SK-N-SH (cell line): ENCODE measurements at regions not wholly inside any gene's neighbourhood (a gene's known extent, or its start where the extent isn't known, plus 50 kb on each side); places are given as distances from the start of the nearest gene placed in this dataset.

Experiments
- CTCF ChIA-PET: fragments of 300-600, 350-600 bp; formaldehyde crosslinking; extraction: SDS; loops from one replicate; lab custom pipeline; 2021; lab: Yijun Ruan, JAX
- POLR2A ChIA-PET: fragments of 350-600 bp; sonication (Branson Sonifier 250); formaldehyde crosslinking; extraction: SDS; loops from one replicate; lab custom pipeline; 2020; ENCODE audit warnings: antibody characterized with exemption, inconsistent platforms; lab: Yijun Ruan, JAX
- DNase-seq: peaks from one replicate; pipeline ENCODE4 v3.0.0; 2012
- H2AFZ ChIP-seq: fragments of 200-600 bp; sonication (generic); 2 replicates; pipeline ENCODE4 v1.8.1; 2016; ENCODE audit warnings: antibody characterized with exemption, mild to moderate bottlenecking, low read depth
- H3F3A ChIP-seq: fragments of 200-600 bp; sonication (generic); replicated peaks from 2 replicates; pipeline ENCODE3; 2016; ENCODE audit warnings: antibody characterized with exemption, mild to moderate bottlenecking; ENCODE audit not compliant: insufficient read depth
- H3K27ac ChIP-seq, 2 experiments: fragments of 200-500 bp in 1 of 2; fragments of 200-600 bp in 1 of 2; sonication (Bioruptor generic) in 1 of 2; sonication (generic), shearing (Covaris generic) in 1 of 2; 2 replicates each; pipeline versions ENCODE4 v1.5.1 to v1.6.1; 2014 to 2016; ENCODE audit warnings: low read depth in 2 of 2, inconsistent platforms in 1 of 2, low read length in 1 of 2, mild to moderate bottlenecking in 1 of 2, mixed read lengths in 1 of 2
- H3K27me3 ChIP-seq: fragments of 200-600 bp; sonication (generic), shearing (Covaris generic); 2 replicates; pipeline ENCODE4 v1.6.1; 2016; ENCODE audit warnings: mixed run types; ENCODE audit not compliant: insufficient read depth
- H3K36me3 ChIP-seq, 2 experiments: fragments of 200-500 bp in 1 of 2; fragments of 200-600 bp in 1 of 2; sonication (Bioruptor generic) in 1 of 2; sonication (generic) in 1 of 2; replicated peaks in 1 of 2; 2 replicates each; pipeline versions ENCODE3 to v1.5.1; 2014 to 2016; ENCODE audit warnings: low read length in 1 of 2, mild to moderate bottlenecking in 1 of 2; ENCODE audit not compliant: insufficient read depth in 2 of 2, control insufficient read depth in 1 of 2
- H3K4me1 ChIP-seq, 2 experiments: fragments of 200-500 bp in 1 of 2; fragments of 200-600 bp in 1 of 2; sonication (Bioruptor generic) in 1 of 2; sonication (generic), shearing (Covaris generic) in 1 of 2; 2 replicates each; pipeline versions ENCODE4 v1.5.1 to v1.6.1; 2014 to 2016; ENCODE audit warnings: low read depth in 1 of 2, low read length in 1 of 2, mixed run types in 1 of 2; ENCODE audit not compliant: insufficient read depth in 2 of 2, control insufficient read depth in 1 of 2
- H3K4me2 ChIP-seq: fragments of 200-600 bp; sonication (generic), shearing (Covaris generic); 2 replicates; pipeline ENCODE4 v1.6.1; 2017; ENCODE audit warnings: mixed run types
- H3K4me3 ChIP-seq, 2 experiments: fragments of 200-500 bp in 1 of 2; fragments of 200-600 bp in 1 of 2; sonication (Bioruptor generic) in 1 of 2; sonication (generic), shearing (Covaris generic) in 1 of 2; 2 replicates each; pipeline versions ENCODE4 v1.5.1 to v1.8.1; 2014 to 2016; ENCODE audit warnings: low read depth in 2 of 2, inconsistent platforms in 1 of 2, low read length in 1 of 2, mild to moderate bottlenecking in 1 of 2, mixed read lengths in 1 of 2, moderate library complexity in 1 of 2
- H3K79me2 ChIP-seq: fragments of 200-600 bp; sonication (generic); 2 replicates; pipeline ENCODE4 v1.8.1; 2017; ENCODE audit warnings: mild to moderate bottlenecking; ENCODE audit not compliant: insufficient read depth
- H3K9ac ChIP-seq: fragments of 200-600 bp; sonication (generic); 2 replicates; pipeline ENCODE4 v1.6.1; 2017; ENCODE audit warnings: mixed run types
- H3K9me2 ChIP-seq: fragments of 200-600 bp; sonication (generic); 2 replicates; pipeline ENCODE4 v1.6.1; 2017; ENCODE audit warnings: mixed run types
- H3K9me3 ChIP-seq: fragments of 200-600 bp; sonication (generic); 2 replicates; pipeline ENCODE4 v1.6.1; 2017; ENCODE audit warnings: mixed run types, mild to moderate bottlenecking, moderate library complexity
- H4K20me1 ChIP-seq: fragments of 200-600 bp; sonication (generic); 2 replicates; pipeline ENCODE4 v1.6.1; 2017; ENCODE audit warnings: mild to moderate bottlenecking, mixed run types; ENCODE audit not compliant: insufficient read depth
- EP300 ChIP-seq, 2 experiments: IDR thresholded peaks; 2 replicates each; pipeline versions ENCODE4 v1.4.0 to v1.6.1; 2012; ENCODE audit warnings: borderline replicate concordance in 1 of 2, low read depth in 1 of 2, low read length in 1 of 2
- EZH2phosphoT487 ChIP-seq: fragments of 200-600 bp; sonication (generic); IDR thresholded peaks from 2 replicates; pipeline ENCODE4 v1.6.1; 2017; ENCODE audit warnings: low read depth, mixed run types, mild to moderate bottlenecking, antibody characterized with exemption, moderate library complexity, borderline replicate concordance
- FOXJ3 ChIP-seq: sonication (generic); formaldehyde crosslinking; IDR thresholded peaks from 2 replicates; pipeline ENCODE4 v1.5.1; 2020; ENCODE audit warnings: mild to moderate bottlenecking, missing genetic modification reagents
- FOXM1 ChIP-seq: IDR thresholded peaks from 2 replicates; pipeline ENCODE4 v1.4.0; 2012; ENCODE audit warnings: low read depth, mild to moderate bottlenecking
- GABPA ChIP-seq: IDR thresholded peaks from 2 replicates; pipeline ENCODE4 v1.4.0; 2012; ENCODE audit warnings: low read depth, mild to moderate bottlenecking
- JUND ChIP-seq: IDR thresholded peaks from 2 replicates; pipeline ENCODE4 v1.4.0; 2012
- MAX ChIP-seq: IDR thresholded peaks from 2 replicates; pipeline ENCODE4 v1.4.0; 2012; ENCODE audit warnings: low read depth
- NRF1 ChIP-seq: IDR thresholded peaks from 2 replicates; pipeline ENCODE4 v1.6.1; 2012; ENCODE audit warnings: low read depth, mild to moderate bottlenecking, low read length
- POLR2AphosphoS5 ChIP-seq: IDR thresholded peaks from 2 replicates; pipeline ENCODE4 v1.6.1; 2012; ENCODE audit warnings: low read depth, low read length
- RAD21 ChIP-seq: IDR thresholded peaks from 2 replicates; pipeline ENCODE4 v1.6.1; 2012; ENCODE audit warnings: mild to moderate bottlenecking, low read length
- REST ChIP-seq: IDR thresholded peaks from 2 replicates; pipeline ENCODE4 v1.6.1; 2012; ENCODE audit warnings: mild to moderate bottlenecking, low read depth, low read length, moderate library complexity
- RXRA ChIP-seq: IDR thresholded peaks from 2 replicates; pipeline ENCODE4 v1.4.0; 2012; ENCODE audit warnings: low read depth, mild to moderate bottlenecking, borderline replicate concordance
- TEAD4 ChIP-seq: IDR thresholded peaks from 2 replicates; pipeline ENCODE4 v1.4.0; 2012; ENCODE audit warnings: mild to moderate bottlenecking, borderline replicate concordance; ENCODE audit not compliant: insufficient read depth
- USF1 ChIP-seq: IDR thresholded peaks from 2 replicates; pipeline ENCODE4 v1.4.0; 2012; ENCODE audit warnings: low read depth, borderline replicate concordance
- ZBTB33 ChIP-seq: IDR thresholded peaks from 2 replicates; pipeline ENCODE4 v1.4.0; 2012; ENCODE audit warnings: low read depth, borderline replicate concordance
- WGBS: methylation state at CpG from one replicate; pipeline ENCODE4 v1.1.6; 2017; ENCODE audit warnings: low lambda C conversion rate; 5-methylcytosine and 5-hydroxymethylcytosine counted together
- TF ChIP-seq, protein P1 (sequence below): fragments of 150-350 bp; IDR thresholded peaks from 2 replicates; pipeline ENCODE4 v1.6.1; 2017; ENCODE audit warnings: antibody characterized with exemption, low read length, low read depth, borderline replicate concordance
- TF ChIP-seq, protein P2 (sequence below): fragments of 200-600 bp; sonication (generic); IDR thresholded peaks from 2 replicates; pipeline ENCODE4 v1.6.1; 2017; ENCODE audit warnings: antibody characterized with exemption, mild to moderate bottlenecking, moderate library complexity

DNA sequence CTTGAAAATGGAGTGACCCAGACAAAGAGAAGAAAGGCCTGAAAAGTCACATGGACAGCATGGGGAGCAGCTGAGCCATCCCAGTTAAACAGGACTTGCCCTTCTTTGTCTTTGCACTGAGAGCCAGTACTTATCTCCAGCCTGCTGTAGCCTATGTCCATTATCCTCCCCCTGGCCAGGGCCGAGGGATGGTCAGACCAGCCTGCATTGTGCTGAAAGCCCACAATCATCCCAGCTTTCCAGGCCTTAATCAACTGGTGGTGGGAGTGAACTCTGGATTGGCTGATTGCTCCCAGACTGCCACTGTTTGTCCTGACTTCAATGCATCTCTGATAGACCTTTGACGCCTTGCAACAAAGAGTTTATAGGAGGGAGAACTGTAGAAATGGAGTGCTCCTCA, 453.1 kb downstream of the EPHA5 start:
- no peaks in the 10 kb centered on the region for H3K9me3 ChIP-seq
- H3K79me2 ChIP-seq, result no peaks in the 10 kb centered on the region
- no peaks in the 10 kb centered on the region for H3F3A ChIP-seq
- no peaks in the 10 kb centered on the region for H3K36me3 ChIP-seq
- H3K4me1 ChIP-seq, result no peaks in the 10 kb centered on the region
- DNase-seq, result no peak
- H3K9me2 ChIP-seq, result no peaks in the 10 kb centered on the region
- H3K4me3 ChIP-seq, result no peak overlapping the region
- ChIA-PET CTCF (no interaction called here), POLR2A (no interaction called here)
- H3K27me3 ChIP-seq, result no peaks in the 10 kb centered on the region
- TF ChIP-seq TEAD4 (no peak), USF1 (no peak), EP300 (IDR thresholded peaks at IDR 0.05; ENCODE audit: borderline replicate concordance in 1 of 2, low read depth in 1 of 2, low read length in 1 of 2) (no peak), NRF1 (no peak), GABPA (no peak), JUND (no peak), RXRA (no peak), REST (no peak), EZH2phosphoT487 (no peak), POLR2AphosphoS5 (no peak), ZBTB33 (no peak), FOXM1 (no peak), FOXJ3 (CRISPR knock-in tag) (no peak), MAX (no peak), RAD21 (no peak)
- TF ChIP-seq, protein P1, sequence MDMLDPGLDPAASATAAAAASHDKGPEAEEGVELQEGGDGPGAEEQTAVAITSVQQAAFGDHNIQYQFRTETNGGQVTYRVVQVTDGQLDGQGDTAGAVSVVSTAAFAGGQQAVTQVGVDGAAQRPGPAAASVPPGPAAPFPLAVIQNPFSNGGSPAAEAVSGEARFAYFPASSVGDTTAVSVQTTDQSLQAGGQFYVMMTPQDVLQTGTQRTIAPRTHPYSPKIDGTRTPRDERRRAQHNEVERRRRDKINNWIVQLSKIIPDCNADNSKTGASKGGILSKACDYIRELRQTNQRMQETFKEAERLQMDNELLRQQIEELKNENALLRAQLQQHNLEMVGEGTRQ, result no peak
- TF ChIP-seq, protein P2, sequence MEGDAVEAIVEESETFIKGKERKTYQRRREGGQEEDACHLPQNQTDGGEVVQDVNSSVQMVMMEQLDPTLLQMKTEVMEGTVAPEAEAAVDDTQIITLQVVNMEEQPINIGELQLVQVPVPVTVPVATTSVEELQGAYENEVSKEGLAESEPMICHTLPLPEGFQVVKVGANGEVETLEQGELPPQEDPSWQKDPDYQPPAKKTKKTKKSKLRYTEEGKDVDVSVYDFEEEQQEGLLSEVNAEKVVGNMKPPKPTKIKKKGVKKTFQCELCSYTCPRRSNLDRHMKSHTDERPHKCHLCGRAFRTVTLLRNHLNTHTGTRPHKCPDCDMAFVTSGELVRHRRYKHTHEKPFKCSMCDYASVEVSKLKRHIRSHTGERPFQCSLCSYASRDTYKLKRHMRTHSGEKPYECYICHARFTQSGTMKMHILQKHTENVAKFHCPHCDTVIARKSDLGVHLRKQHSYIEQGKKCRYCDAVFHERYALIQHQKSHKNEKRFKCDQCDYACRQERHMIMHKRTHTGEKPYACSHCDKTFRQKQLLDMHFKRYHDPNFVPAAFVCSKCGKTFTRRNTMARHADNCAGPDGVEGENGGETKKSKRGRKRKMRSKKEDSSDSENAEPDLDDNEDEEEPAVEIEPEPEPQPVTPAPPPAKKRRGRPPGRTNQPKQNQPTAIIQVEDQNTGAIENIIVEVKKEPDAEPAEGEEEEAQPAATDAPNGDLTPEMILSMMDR, result no peak
- no peak overlapping the region for H2AFZ ChIP-seq
- H3K27ac ChIP-seq, result no peak overlapping the region
- WGBS, result 0% methylated on average over 1 of the region's 2 CpGs
- no peak overlapping the region for H3K9ac ChIP-seq
- H3K4me2 ChIP-seq, result no peak overlapping the region
- no peaks in the 10 kb centered on the region for H4K20me1 ChIP-seq
